ENCODE measurements at regions not wholly inside any gene's neighbourhood (a gene's known extent, or its start where the extent isn't known, plus 50 kb on each side); places are given as distances from the start of the nearest gene placed in this dataset.

- TF ChIP-seq ATF3 (IDR thresholded peaks at IDR 0.05; ENCODE audit: insufficient read depth, low read depth, low read length): no peak
- no peak for TF ChIP-seq NRF1 (IDR thresholded peaks at IDR 0.05; ENCODE audit: low read depth, low read length)
- TF ChIP-seq BRCA1 (IDR thresholded peaks at IDR 0.05; ENCODE audit: low read depth, low read length): no peak
Observed at GRCh38 chr3:124144035-124144814, 152.3 kb upstream of the ROPN1 start (continued).
